MM.1S (cell line): ENCODE measurements at regions not wholly inside any gene's neighbourhood (a gene's known extent, or its start where the extent isn't known, plus 50 kb on each side); places are given as distances from the start of the nearest gene placed in this dataset.

ENCODE experiments used
- CTCF ChIP-seq: fragments of 300-600 bp; sonication (generic); IDR thresholded peaks from 2 replicates; pipeline ENCODE4 v1.5.1; 2016; ENCODE audit warnings: antibody characterized with exemption, low read length, mixed read lengths
- EZH2 ChIP-seq: fragments of 300-600 bp; sonication (generic); optimal IDR thresholded peaks from 2 replicates; pipeline ENCODE3; 2017; ENCODE audit warnings: low read depth, mild to moderate bottlenecking, antibody characterized with exemption, low read length, mixed read lengths
- EZH2phosphoT487 ChIP-seq: fragments of 300-600 bp; sonication (generic); IDR thresholded peaks from 2 replicates; pipeline ENCODE4 v1.6.1; 2018; ENCODE audit warnings: antibody characterized with exemption, low read length

- TF ChIP-seq CTCF = no peak
- TF ChIP-seq EZH2 = no peak
- no peak for TF ChIP-seq EZH2phosphoT487
Observed at GRCh38 chr12:66898700-66899469, 220.0 kb upstream of the GRIP1 start.
